ENCODE measurements at regions not wholly inside any gene's neighbourhood (a gene's known extent, or its start where the extent isn't known, plus 50 kb on each side); places are given as distances from the start of the nearest gene placed in this dataset.
"Not testable (repeated sequence)": the region's sequence is repeated elsewhere in the genome, so short reads cannot be mapped to it uniquely, and the experiment has no call there.

- H3K36me3 ChIP-seq (ENCODE audit: insufficient read depth in 1 of 2, low read depth in 1 of 2): no peaks in the 10 kb centered on the region
- H3K27ac ChIP-seq: no peak overlapping the region
- H3K4me1 ChIP-seq: no peaks in the 10 kb centered on the region
- ATAC-seq (no peak), DNase-seq (no peak)
- intact Hi-C loops (cut with DNase I): no loop called here
- no peaks in the 10 kb centered on the region for H3K27me3 ChIP-seq (ENCODE audit: insufficient read depth in 3 of 3, low read length in 2 of 3)
- WGBS, 3 donors: 53 to 64% (median 59%) methylated on average over 5 of the region's 5 CpGs
- no peaks in the 10 kb centered on the region for H3K9me3 ChIP-seq
- no peak for TF ChIP-seq CTCF (IDR thresholded peaks at IDR 0.05)
- no peak overlapping the region for H3K4me3 ChIP-seq
These were observed 105.7 kb upstream of the ZEB2 start for GRCh38 chr2:144625626-144626025.

GRCh38 chr2:144625226-144625625 lies 105.3 kb upstream of the ZEB2 start:
- Histone ChIP-seq H3K4me3 (no peak overlapping the region), H3K27ac (no peak overlapping the region), H3K4me1 (no peaks in the 10 kb centered on the region), H3K36me3 (ENCODE audit: insufficient read depth in 1 of 2, low read depth in 1 of 2) (no peaks in the 10 kb centered on the region), H3K9me3 (no peaks in the 10 kb centered on the region), H3K27me3 (ENCODE audit: insufficient read depth in 3 of 3, low read length in 2 of 3) (no peaks in the 10 kb centered on the region)
- no peak for ATAC-seq
- 83 to 92% (median 89%) methylated on average over 3 of the region's 3 CpGs for WGBS, 3 donors
- no peak for TF ChIP-seq CTCF (IDR thresholded peaks at IDR 0.05)
- DNase-seq: no peak
- intact Hi-C loops (cut with DNase I): no loop called here

GRCh38 chr2:144624451-144624850 lies 104.5 kb upstream of the ZEB2 start:
- DNase-seq (no peak), ATAC-seq (no peak)
- 93 to 97% (median 95%) methylated on average over 4 of the region's 4 CpGs for WGBS, 3 donors
- intact Hi-C loops (cut with DNase I): no loop called here
- Histone ChIP-seq H3K27ac (no peak overlapping the region), H3K4me1 (no peaks in the 10 kb centered on the region), H3K4me3 (no peak overlapping the region), H3K27me3 (ENCODE audit: insufficient read depth in 3 of 3, low read length in 2 of 3) (no peaks in the 10 kb centered on the region), H3K36me3 (ENCODE audit: insufficient read depth in 1 of 2, low read depth in 1 of 2) (no peaks in the 10 kb centered on the region), H3K9me3 (no peaks in the 10 kb centered on the region)
- no peak for TF ChIP-seq CTCF (IDR thresholded peaks at IDR 0.05)

- H3K4me1 ChIP-seq; ATAC-seq; H3K27ac ChIP-seq; H3K36me3 ChIP-seq (ENCODE audit: insufficient read depth in 1 of 2, low read depth in 1 of 2); intact Hi-C loops (cut with DNase I); DNase-seq; H3K9me3 ChIP-seq; H3K4me3 ChIP-seq; H3K27me3 ChIP-seq (ENCODE audit: insufficient read depth in 3 of 3, low read length in 2 of 3): not testable (repeated sequence)
- WGBS, 3 donors: 76 to 89% (median 88%) methylated on average over 1 of the region's 1 CpG
These were observed 102.5 kb upstream of the ZEB2 start for GRCh38 chr2:144622373-144622772.

GRCh38 chr2:144621266-144621665 lies 101.3 kb upstream of the ZEB2 start:
- Histone ChIP-seq H3K4me1 (no peaks in the 10 kb centered on the region), H3K4me3 (no peak overlapping the region), H3K36me3 (ENCODE audit: insufficient read depth in 1 of 2, low read depth in 1 of 2) (no peaks in the 10 kb centered on the region), H3K27me3 (ENCODE audit: insufficient read depth in 3 of 3, low read length in 2 of 3) (no peaks in the 10 kb centered on the region), H3K27ac (no peak overlapping the region), H3K9me3 (no peaks in the 10 kb centered on the region)
- no peak for ATAC-seq
- no peak for DNase-seq
- WGBS, 3 donors: 89 to 97% (median 96%) methylated on average over 3 of the region's 3 CpGs
- no peak for TF ChIP-seq CTCF (IDR thresholded peaks at IDR 0.05)
- intact Hi-C loops (cut with DNase I): no loop called here

Measured in psoas muscle (tissue), 7 donors.